ENCODE measurements at regions not wholly inside any gene's neighbourhood (a gene's known extent, or its start where the extent isn't known, plus 50 kb on each side); places are given as distances from the start of the nearest gene placed in this dataset.

DNA sequence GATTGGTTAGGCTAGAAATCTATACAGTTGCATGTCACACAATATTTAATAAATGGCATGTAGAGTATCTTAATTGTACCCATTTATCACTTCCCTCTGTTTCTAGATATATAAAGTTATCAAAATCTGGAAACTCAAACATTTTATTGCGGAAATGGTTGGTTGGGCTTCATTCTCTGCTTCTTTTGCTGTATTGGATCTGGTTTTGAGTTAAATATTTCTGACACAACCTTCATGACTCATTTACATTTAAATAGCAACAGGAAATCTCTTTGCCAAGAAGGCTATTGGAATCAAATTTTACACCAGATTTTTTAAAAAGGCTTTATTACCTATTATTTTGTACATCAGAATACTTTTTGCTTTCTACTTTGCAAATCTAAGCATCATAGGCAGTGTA lies 153.8 kb downstream of the EBLN2 start:
- Mint-ChIP-seq H3K9me3 (ENCODE audit: unreplicated experiment) (peaks cover 1% of the 10 kb centered on the region), H3K27ac (ENCODE audit: unreplicated experiment) (no peak overlapping the region), H3K27me3 (ENCODE audit: unreplicated experiment) (no peaks in the 10 kb centered on the region), H3K36me3 (ENCODE audit: unreplicated experiment) (no peaks in the 10 kb centered on the region), H3K4me1 (ENCODE audit: low read depth, unreplicated experiment) (peaks cover 13% of the 10 kb centered on the region), H3K4me3 (ENCODE audit: unreplicated experiment) (no peak overlapping the region)
- TF ChIP-seq, protein P1, sequence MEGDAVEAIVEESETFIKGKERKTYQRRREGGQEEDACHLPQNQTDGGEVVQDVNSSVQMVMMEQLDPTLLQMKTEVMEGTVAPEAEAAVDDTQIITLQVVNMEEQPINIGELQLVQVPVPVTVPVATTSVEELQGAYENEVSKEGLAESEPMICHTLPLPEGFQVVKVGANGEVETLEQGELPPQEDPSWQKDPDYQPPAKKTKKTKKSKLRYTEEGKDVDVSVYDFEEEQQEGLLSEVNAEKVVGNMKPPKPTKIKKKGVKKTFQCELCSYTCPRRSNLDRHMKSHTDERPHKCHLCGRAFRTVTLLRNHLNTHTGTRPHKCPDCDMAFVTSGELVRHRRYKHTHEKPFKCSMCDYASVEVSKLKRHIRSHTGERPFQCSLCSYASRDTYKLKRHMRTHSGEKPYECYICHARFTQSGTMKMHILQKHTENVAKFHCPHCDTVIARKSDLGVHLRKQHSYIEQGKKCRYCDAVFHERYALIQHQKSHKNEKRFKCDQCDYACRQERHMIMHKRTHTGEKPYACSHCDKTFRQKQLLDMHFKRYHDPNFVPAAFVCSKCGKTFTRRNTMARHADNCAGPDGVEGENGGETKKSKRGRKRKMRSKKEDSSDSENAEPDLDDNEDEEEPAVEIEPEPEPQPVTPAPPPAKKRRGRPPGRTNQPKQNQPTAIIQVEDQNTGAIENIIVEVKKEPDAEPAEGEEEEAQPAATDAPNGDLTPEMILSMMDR (IDR thresholded peaks at IDR 0.05; ENCODE audit: partially characterized antibody, unreplicated experiment), result no peak
- DNase-seq, result no peak

DNA sequence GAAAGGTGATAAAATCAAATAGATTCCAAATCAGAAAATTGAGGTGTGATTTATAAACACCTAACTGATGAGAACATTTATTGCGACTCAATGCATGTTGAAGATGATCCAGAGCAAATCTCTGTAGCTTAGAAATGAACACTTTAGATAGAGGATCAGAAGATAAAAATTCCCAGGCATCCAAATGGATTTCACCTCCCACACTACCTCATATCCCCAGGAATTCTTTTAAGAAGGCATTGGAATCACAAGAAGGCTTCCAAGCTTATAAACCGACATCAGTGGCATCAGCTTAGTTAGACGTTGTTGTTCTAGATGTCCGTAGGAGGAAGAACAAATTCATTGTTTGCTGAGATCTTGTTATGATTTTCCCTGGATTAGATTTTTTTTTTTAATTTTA lies 154.4 kb downstream of the EBLN2 start:
- peaks cover 8% of the 10 kb centered on the region for H3K4me1 Mint-ChIP-seq (ENCODE audit: low read depth, unreplicated experiment)
- H3K4me3 Mint-ChIP-seq (ENCODE audit: unreplicated experiment), result no peak overlapping the region
- H3K36me3 Mint-ChIP-seq (ENCODE audit: unreplicated experiment), result no peaks in the 10 kb centered on the region
- H3K27me3 Mint-ChIP-seq (ENCODE audit: unreplicated experiment), result no peaks in the 10 kb centered on the region
- TF ChIP-seq, protein P1 (IDR thresholded peaks at IDR 0.05; ENCODE audit: partially characterized antibody, unreplicated experiment), result no peak
- H3K27ac Mint-ChIP-seq (ENCODE audit: unreplicated experiment), result no peak overlapping the region
- no peak for DNase-seq
- peaks cover 1% of the 10 kb centered on the region for H3K9me3 Mint-ChIP-seq (ENCODE audit: unreplicated experiment)

DNA sequence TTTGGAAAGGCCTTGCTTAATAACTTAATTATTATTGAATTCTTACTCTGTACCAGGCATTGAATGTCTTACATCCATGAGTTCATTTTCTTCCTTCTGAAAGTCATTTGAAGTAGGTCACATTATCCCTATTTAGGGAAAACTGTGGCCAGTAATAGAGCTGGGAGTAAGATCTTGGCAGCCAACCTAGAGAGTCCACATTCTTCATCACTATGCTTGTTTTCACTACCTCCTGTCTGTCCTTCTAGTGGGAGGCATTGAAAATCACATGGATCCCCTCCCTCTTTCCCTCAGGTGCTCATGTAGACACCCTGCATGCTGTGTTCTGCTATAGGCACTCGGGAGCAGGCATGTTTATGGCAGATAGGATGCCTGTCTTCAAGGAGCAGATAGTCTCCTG lies 154.9 kb downstream of the EBLN2 start:
- Mint-ChIP-seq H3K9me3 (ENCODE audit: unreplicated experiment) (peaks cover 1% of the 10 kb centered on the region), H3K27me3 (ENCODE audit: unreplicated experiment) (no peaks in the 10 kb centered on the region), H3K4me3 (ENCODE audit: unreplicated experiment) (no peak overlapping the region), H3K4me1 (ENCODE audit: low read depth, unreplicated experiment) (peaks cover 4% of the 10 kb centered on the region), H3K27ac (ENCODE audit: unreplicated experiment) (no peak overlapping the region), H3K36me3 (ENCODE audit: unreplicated experiment) (no peaks in the 10 kb centered on the region)
- no peak for DNase-seq
- TF ChIP-seq, protein P1 (IDR thresholded peaks at IDR 0.05; ENCODE audit: partially characterized antibody, unreplicated experiment), result no peak

DNA sequence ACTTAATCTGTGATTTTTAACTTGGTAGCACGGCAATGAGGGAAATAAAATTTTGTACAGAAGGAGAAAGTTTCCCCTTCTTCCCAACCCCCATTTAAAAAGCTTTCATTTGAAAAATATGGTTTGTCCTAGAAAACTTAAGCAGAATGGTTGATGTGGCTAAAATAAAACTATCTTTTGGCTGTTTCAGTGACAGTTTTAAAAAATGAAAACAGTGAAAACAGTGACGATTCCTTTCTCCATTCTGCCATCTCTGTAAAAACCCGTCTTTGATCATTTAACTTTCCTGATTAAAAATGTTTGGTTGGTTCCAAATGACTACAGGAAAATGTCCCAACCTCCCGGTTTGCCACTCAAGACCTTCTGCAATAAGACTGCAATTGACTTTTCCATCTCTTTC lies 160.7 kb downstream of the EBLN2 start:
- Mint-ChIP-seq H3K36me3 (ENCODE audit: unreplicated experiment) (no peaks in the 10 kb centered on the region), H3K27me3 (ENCODE audit: unreplicated experiment) (no peaks in the 10 kb centered on the region), H3K9me3 (ENCODE audit: unreplicated experiment) (peaks cover 2% of the 10 kb centered on the region), H3K4me1 (ENCODE audit: low read depth, unreplicated experiment) (peaks cover 10% of the 10 kb centered on the region), H3K27ac (ENCODE audit: unreplicated experiment) (no peak overlapping the region), H3K4me3 (ENCODE audit: unreplicated experiment) (no peak overlapping the region)
- DNase-seq, result no peak
- TF ChIP-seq, protein P1 (IDR thresholded peaks at IDR 0.05; ENCODE audit: partially characterized antibody, unreplicated experiment), result no peak

GRCh38 chr3:73225146-73225855 lies 163.8 kb downstream of the EBLN2 start:
- no peaks in the 10 kb centered on the region for H3K27me3 Mint-ChIP-seq (ENCODE audit: unreplicated experiment)
- H3K4me1 Mint-ChIP-seq (ENCODE audit: low read depth, unreplicated experiment), result peaks cover 24% of the 10 kb centered on the region
- H3K27ac Mint-ChIP-seq (ENCODE audit: unreplicated experiment), result no peak overlapping the region
- TF ChIP-seq, protein P1 (IDR thresholded peaks at IDR 0.05; ENCODE audit: partially characterized antibody, unreplicated experiment), result no peak
- H3K4me3 Mint-ChIP-seq (ENCODE audit: unreplicated experiment), result no peak overlapping the region
- peaks cover 4% of the 10 kb centered on the region for H3K9me3 Mint-ChIP-seq (ENCODE audit: unreplicated experiment)
- H3K36me3 Mint-ChIP-seq (ENCODE audit: unreplicated experiment), result no peaks in the 10 kb centered on the region
- no peak for DNase-seq
